Activated T-helper 9 cell treated with anti-CD3 and anti-CD28 coated beads, Interleukin-2, amount 50 U/mL, for 16 hours (primary cell): ENCODE measurements at regions not wholly inside any gene's neighbourhood (a gene's known extent, or its start where the extent isn't known, plus 50 kb on each side); places are given as distances from the start of the nearest gene placed in this dataset.

Experiments used
- DNase-seq: peaks from one replicate; pipeline ENCODE4 v3.0.0-alpha.2; 2020; ENCODE audit warnings: low read depth

DNA sequence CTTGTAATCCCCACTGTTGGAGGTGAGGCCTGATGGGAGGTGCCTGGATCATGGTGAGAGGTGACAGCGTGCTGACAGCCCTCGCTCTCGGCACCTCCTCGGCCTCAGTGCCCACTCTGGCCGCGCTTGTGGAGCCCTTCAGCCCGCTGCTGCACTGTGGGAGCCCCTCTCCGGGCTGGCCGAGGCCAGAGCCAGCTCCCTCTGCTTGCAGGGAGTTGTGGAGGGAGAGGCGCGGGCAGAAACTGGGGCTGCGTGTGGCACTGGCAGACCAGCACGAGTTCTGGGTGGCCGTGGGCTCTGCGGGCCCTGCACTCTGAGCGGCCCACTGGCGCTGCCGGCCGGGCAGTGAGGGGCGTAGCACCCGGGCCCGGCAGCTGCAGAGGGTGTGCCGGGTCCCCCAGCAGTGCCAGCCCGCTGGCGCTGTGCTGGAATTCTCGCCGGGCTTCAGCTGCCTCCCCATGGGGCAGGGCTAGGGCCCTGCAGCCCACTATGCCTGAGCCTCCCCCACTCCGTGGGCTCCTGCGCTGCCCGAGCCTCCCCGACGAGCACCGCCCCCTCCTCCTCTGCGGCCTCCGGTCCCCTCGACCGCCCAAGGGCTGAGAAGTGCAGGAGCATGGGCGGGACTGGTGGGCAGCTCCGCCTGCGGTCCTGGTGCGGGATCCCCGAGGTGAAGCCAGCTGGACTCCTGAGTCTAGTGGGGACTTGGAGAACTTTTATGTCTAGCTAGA is 197.1 kb downstream of the SPP2 start:
- DNase-seq, result no peak

DNA sequence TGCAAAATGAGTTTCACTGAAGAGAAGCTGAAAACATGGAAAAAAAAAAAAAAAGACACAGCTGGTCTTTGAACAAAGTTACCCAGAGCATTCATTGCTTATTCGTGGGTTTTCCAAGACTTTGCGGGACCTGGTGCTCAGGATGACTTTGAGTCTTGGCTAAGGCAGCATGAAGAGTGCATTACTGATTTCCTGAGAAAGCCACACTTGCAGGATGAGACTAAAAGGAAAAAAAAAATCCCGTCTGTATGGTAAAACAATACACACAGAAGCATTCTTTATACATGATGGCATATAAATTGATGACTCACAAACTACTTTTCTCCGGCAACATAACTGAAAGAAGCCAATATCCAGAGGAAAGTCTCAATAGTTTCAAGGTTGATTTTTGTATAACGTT is 195.4 kb downstream of the SPP2 start:
- no peak for DNase-seq

DNA sequence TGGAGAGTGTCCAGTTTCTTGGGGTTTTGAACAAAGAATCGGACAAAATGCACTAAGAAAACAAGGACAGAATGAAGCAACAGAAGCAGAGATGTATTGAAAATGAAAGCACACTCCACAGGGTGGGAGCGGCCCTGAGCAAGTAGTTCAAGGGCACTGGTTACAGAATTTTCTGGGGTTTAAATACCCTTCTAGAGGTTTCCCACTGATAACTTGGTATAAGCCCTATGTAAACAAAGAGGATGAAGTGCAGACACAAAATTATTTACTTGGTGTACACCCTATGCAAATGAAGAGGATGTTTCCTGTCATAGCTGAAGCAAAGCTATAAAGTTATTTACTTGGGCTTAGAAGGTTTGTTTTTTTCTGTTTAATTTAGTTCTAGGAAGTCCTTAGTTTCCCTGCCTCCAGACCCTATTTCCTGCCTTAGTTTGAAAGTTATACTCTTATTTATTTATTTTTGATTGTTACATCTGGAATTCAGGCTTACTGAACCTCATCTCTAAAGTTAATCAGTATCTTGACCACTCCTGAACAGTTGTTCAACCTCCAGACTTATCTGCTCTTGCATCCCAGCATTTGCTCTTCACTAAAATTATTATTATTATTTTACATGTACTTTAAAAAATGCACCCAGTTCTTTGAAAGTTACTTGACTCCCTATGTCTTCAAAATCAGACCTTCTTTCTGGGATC is 193.5 kb downstream of the SPP2 start:
- DNase-seq, result no peak

DNA sequence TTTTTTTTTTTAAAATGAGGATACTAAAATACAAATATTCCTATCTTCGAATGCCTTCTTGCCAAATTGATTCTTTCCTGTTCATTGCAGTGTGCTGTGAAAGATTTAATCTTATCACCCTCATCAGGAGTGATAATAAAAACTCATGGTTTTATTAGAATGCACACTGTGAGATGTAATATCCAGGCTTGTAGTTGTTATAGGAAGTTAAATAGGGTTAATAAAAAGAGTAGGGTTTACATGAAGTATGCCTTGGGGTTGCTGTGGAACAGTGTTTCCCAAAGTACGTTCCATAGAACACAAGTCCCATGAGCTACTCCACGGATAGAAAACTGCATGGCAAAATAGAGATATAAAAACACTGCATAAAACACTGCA is 191.9 kb downstream of the SPP2 start:
- no peak for DNase-seq

DNA sequence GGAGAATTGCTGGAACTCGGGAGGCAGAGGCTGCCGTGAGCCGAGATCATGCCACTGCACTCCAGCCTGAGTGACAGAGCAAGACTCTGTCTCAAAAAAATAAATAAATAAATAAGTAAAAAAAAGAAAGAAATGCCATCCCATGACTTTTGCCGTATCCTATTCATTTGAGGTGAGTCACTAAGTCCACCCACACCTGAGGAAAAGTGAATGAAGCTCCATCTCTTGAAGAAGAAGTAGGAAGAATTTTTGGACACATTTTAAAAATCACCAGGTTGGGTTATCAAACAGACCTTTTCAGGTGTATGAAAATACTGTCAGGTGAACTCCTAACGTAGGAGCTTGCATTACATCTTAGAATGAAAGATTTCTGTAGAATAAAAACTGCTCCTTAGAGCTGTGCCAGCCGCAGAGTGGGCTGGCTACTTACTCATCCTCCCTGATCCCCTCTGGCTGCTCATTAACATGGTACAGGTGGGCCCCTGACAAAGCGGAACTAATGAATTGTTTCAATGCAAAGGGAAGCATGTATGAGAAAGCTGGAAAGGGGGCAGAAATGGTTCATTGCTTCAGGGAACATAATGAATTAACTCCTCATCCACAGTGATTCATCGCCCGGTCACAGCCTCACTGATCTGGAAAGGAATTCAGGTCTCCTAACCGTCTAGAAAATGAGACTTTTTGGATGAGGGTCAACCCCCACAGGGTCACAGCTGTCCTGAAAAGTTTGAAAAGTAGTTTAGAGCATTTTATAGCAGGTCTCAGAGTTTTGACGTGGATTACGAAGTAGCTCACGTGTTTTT is 191.4 kb downstream of the SPP2 start:
- DNase-seq, result no peak

DNA sequence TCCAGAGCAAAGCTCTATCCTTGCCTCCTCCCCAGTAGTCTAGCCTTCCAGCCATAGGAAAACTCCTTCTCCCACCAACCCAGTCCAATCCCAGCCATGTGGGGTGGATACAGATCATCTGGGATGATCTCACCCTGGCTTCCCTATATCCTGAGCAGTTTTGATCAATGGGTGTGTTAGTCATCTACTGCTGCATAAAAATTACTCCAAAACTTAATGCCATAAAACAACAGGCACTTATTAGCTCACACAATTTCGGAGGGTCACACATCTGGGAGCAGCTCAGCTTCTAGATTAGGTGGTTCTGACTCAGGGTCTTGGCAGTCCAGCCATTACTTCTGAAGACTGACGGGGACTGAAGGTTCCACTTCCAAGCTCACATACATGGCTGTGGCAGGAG is 190.4 kb downstream of the SPP2 start:
- DNase-seq, result no peak

DNA sequence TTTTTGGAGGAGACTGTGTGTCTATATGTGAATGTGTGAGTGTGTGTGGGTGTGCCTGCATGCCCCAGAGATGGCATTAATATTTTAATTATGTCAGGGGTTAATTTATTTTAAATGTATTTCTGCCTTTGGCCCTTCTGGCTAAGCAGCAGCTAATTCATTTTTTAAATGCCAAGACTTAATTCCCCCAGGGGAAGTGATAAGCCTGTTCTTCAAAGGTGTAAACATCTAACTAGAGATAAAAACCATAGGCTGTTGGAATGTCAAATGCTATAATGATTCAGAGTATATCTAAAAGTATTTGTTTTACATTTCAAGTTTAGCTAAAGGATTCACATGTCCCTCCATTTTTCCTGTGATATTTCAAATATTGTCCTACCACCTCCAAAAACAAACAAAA is 184.7 kb downstream of the SPP2 start:
- no peak for DNase-seq

DNA sequence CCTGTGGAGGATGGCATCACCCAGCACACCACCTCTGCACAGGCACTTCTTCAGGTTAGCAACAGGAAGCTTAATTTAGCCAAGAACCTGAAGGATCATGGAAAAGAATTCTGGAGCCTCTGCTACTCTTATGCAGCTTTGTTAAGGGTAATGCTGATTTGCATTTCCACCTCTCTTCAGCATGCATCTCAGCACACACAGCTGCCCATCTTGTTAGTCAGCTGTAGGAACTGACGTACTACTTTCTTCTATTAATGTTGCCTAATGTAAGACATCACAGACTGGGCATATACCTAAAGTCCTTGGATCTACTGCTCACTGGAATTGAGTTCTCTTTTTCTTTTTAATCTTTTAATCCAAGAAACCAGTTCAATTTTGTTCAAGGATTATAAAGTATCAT is 181.0 kb downstream of the SPP2 start:
- DNase-seq, result no peak

DNA sequence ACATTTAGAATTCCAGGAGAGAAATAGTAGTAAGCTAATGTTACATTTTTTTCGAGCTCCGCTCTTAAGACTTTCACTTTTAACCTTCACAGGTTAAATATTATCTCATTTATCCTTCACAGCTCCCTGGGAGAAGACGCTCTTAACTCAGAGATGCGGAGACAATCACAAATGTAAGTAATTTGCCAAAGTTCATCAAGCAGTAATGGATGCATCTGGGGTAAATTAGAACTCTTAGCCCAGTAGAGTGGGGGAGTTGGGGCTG is 168.5 kb downstream of the SPP2 start:
- no peak for DNase-seq

DNA sequence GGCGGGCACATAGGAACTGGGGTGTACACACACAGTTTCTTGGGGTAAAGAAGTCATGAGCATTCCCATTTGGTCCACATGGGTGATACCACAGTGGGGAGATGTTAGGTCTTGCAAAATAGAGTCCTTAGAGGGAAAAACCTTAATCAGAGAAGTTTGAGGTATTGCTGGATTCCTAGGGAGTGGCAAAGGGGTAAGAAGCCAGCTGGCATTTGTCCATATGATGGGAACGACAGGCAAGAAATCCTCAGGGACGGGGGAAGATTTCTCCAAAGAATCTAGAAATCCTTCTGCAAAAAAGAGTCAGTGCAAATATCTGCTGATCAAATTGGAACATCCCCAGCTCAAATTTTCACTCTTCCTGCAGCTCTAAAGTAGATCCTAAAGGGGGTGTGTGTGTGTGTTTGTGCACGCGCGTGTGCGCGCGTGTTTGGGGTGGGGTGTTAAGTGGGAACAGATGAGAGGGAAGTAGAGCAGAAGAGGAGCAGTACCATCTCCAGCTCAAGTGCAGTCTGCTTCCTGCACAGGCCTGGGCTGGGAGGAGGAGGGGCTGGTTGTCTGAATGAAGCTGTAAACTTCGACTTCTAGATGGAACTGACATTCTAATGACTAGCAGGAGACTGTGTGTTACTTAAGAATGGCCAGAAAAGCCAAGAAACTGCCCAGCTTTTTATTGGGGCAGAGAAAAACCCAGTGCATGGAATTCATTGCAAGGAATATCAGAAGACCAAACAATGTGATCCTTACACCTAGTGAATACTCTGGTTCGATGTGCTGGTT is 168.0 kb downstream of the SPP2 start:
- DNase-seq, result no peak

DNA sequence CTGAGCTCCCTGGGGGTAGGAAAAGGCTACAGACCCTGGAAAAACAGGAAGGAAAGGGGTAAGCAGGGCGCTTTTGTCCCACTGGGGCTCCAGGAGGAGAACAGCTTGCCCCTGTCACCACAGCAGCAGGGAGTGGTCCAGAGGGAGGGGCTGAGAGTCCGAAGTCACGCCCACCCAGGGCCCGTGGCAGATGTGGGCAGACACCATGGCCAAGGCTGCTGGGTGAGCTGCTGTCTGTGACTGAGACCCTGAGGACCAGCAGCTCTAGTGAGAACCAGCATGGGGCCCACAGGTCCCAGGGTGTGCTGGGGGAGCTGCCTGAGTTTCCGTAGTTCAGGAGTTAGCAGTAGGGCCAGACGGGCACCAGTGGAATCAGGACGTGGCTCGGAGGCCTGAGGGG is 162.0 kb downstream of the SPP2 start:
- no peak for DNase-seq

DNA sequence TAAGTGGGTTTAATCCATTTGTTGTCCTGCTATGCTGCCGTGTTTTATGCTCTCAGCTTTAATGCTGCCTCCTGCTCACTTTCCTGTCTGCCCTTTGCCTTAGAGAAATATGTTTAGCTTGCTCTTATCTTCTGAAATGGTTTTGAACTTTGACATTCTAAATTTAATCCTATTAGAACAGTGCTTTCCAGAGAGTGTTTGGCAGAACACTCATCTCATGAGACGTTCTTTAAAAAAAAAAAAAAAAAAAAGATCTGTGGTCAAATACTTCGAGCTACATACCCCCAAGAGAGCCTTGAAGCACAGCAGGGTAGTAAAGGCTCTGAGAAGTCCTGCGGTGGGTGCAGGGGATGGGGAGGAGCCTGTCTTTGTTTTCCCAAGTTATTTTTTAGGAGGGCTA is 161.3 kb downstream of the SPP2 start:
- no peak for DNase-seq

DNA sequence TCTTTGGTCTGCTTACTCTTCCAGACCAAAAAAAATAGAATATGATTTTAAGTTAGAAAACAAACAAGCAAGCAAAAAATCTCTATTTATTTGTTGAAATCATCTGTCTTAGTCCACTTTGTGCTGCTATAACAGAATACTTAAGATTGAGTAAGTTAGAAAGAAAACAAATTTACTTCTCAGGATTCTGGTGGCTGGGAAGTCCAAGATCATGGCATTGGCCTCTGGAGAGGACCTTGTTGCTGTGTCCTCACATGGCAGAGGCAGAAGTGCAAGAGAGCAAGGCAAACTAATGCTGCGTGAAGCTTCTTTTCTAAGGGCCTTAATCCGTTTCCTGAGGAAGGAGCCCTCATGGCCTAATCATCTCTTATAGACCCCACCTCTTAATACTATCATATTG is 156.2 kb downstream of the SPP2 start:
- DNase-seq, result no peak

DNA sequence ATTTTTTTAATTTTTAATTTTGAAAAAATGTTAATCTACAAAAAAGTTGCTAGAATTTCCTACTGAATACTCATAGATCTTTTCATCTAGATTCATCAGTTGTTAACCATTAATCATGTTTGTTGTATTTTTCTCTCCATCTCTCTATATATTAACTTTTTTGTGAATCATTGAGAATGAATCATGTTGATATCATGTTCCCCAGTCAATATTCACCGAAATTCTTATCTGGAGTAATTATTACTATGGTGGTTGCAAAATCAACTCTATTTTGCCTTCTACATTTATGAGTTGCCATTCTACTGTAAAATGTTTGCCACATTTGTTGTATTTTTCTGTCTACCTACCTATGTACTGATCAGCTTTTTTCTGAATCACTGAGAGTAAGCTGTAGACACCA is 154.0 kb downstream of the SPP2 start:
- no peak for DNase-seq

DNA sequence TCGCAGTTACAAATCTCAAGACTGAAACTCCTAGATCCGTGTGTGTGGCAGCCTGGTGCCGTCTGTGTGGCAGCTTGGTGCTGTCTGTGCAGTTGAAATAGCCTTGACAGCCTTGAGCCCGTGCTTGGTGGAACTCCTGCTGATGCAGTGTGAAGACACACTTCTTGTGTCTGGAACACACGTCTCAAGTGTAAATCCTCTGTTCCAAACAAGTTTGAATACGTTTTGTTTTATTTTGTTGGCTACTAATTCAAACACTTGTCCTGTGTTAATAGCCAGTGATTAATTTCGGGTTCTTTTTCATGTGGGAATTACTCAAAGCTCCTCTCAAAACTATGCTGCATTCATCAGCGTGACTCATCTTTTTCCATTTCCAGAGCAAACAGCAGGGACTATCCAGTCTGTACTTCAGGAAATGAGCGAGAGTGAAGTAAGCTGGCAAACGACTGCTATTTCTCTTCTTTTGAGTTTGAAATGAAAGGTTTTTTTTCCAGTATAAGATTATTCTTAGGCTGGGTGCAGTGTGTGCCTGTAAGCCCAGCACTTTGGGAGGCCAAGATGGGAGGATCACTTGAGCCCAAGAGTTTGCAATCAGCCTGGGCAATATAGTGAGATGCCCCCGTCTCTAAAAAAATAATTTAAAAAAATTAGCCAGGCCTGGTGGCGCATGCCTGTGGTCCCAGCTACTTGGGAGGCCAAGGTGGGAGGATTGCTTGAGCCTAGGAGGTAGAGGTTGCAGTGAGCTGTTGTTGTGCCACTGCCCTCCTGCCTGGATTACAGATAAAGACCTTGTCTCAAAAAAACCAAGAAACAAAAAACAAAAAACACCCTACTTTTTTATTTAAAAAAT is 152.9 kb downstream of the SPP2 start:
- no peak for DNase-seq

DNA sequence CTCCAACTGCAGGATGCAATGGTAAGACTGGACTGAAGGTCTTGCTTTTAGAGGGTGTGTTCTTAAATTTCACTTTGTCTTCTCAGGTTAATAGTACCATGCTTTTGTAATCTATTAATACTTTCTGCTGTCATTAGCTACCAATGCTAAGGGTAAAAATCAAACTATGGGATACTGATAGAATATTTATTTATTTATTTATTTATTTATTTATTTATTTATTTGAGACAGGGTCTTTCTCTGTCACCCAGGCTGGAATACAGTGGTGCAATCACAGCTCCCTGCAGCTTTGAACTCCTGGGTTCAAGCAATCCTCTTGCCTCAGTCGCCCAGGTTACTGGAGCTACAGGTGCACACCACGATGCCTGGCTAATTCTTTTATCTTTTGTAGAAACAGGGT is 152.1 kb downstream of the SPP2 start:
- no peak for DNase-seq

DNA sequence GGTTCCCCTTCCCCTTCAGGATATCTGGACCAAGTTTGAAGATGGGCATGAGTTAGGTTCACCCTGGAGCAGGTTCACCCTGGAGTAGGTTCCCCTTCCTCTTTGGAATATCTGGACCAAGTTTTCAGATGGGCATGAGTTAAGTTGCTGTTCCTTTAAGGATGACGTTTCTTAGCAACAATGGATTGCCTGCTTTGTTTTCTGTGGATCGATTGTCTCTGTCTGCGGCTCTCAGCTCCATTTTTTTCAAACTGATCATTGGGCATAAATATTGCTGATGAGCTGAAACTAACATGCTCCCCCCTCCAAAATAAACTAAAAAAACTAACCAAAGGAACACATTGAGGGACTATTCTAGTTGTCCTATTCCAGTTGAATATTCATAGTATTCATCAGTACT is 149.5 kb downstream of the SPP2 start:
- no peak for DNase-seq

DNA sequence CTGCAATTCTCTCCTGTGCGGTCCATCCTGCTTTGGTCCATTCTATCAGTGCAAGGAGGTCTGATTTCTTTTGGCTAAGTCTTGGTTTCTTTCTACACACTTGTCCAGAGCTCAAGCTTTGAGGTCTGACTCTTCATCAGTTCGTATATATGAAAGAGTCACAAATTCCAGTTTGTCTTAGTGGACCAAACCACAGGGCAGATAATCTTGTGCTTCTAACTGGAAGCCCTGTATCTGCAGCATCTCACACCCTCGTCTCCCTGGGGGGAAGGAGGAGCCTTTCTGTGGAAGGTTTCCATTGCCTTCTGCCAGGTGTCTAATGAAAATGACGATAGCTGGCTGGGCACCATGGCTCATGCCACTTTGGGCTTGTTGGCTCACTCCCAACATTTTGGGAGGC is 148.5 kb downstream of the SPP2 start:
- DNase-seq, result no peak

DNA sequence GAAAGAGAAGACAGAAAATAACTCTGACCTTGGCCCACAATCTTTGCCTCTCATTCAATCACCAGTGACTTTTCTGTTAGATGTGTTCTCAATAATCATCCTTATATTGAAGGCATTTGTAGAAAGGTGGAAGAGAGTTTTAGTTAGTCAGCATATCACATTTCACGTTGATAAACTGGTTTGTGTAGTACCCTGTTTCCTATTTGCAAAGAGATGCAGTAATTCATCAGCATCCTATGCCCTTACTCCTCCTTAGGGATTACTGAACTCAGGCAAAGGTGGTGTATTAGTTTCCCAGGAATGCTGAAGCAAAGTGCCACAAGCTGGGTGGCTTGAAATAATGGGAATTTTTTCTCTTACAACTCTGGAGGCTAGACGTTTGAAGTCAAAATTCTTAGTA is 145.0 kb downstream of the SPP2 start:
- DNase-seq, result no peak

DNA sequence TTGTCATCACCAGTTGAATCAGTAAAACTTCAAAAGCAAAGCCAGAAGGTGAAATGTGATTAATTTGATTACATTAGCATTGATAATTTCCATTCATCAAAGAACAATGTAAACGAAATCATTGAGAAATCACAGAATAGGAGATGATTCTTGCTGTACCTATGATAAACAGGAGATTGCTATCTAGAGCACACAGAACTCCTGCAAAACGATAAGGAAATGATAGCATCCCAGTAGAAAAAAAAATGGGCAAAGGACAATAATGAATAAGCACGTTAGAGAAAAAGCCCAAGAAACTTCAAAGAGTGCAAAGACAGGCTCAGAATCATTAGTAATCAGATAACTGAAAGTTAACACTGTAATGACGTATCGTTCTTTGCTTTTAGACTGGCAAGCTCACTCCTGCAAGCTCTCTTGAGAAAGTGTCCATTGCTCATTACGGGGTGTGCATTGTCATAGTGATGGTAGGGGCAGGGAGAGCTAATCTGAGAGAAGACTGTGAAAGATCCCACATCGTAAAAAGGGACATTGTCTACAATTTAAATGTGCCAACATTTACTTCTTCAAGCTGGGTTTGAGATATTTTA is 143.6 kb downstream of the SPP2 start:
- no peak for DNase-seq

DNA sequence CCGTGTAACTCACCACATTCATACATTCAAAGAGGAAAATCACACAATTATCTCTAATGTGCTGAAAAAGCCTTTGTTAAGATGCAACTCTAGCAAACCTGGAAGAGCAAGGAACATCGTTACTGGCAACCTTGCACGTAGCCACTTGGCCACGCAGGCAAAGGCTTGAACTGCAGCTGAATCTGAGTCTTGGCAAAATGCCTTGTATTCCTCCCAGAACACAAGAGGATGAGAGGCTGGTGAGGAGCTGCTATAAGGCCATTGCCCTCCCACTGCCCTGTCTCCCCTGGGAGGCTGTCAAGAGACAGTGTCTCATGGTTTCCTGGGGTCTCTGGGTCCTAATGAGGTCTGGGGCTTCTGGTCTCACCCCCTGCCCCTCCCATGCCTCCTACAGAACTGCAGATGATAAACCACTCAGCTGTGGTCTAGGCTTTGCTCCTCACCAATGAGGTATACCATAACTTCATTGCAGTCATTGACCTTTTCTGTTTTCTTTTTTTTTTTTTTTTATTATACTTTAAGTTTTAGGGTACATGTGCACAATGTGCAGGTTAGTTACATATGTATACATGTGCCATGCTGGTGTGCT is 141.4 kb downstream of the SPP2 start:
- no peak for DNase-seq
